ENCODE measurements at regions not wholly inside any gene's neighbourhood (a gene's known extent, or its start where the extent isn't known, plus 50 kb on each side); places are given as distances from the start of the nearest gene placed in this dataset.

DNA sequence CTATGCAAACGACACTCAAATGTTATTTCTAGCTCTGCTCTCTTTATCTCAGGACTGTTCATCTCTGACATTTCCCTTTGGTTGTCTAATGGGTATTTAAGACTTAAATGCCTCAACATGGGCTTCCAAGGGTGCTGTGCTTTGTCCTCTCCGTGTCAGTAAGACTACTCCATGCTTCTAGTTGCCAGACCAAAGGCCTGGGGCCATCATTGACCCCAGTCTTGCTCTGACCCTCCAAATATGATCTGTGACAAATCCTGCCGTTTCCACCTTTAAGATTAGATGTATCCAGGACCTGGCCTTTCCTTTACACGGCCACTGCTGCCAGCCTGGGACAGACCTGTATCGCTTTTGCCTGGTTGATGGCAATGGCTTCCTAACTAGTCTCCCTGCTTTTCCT is 126.3 kb upstream of the DYRK2 start:
- no peak for DNase-seq
- Histone ChIP-seq H2BK20ac (ENCODE audit: low read depth, low read length, poor library complexity, severe bottlenecking) (no peak overlapping the region), H3K14ac (ENCODE audit: insufficient read depth, low read length) (no peak overlapping the region), H3K4ac (ENCODE audit: low read depth, low read length) (no peak overlapping the region), H2BK5ac (ENCODE audit: insufficient read length, low read length) (no peak overlapping the region), H3K9me3 (ENCODE audit: control insufficient read depth, low read depth, low read length) (no peaks in the 10 kb centered on the region), H3K27ac (ENCODE audit: insufficient read length, low read depth, low read length) (no peak overlapping the region), H2AFZ (ENCODE audit: low read length) (no peak overlapping the region), H3K9ac (ENCODE audit: extremely low read depth, insufficient read length, low read length) (no peak overlapping the region), H2BK120ac (ENCODE audit: low read depth, low read length, poor library complexity, severe bottlenecking) (no peak overlapping the region), H2BK15ac (ENCODE audit: low read depth, low read length) (0 out of 2 replicates have a peak overlapping the region, but pooled peaks have one; percentile 20), H3T11ph (ENCODE audit: low read length) (no peak overlapping the region), H3K79me1 (ENCODE audit: insufficient read depth, low read depth, low read length, poor library complexity, severe bottlenecking) (no peaks in the 10 kb centered on the region), H3K23me2 (ENCODE audit: insufficient read length, low read depth, low read length, poor library complexity, severe bottlenecking) (no peaks in the 10 kb centered on the region), H3K4me1 (ENCODE audit: insufficient read depth, low read length) (peaks cover 12% of the 10 kb centered on the region; the same call in 1 of the 2 replicates), H3K18ac (ENCODE audit: insufficient read length, low read depth, low read length) (no peak overlapping the region), H4K20me1 (ENCODE audit: control insufficient read depth, insufficient read depth, insufficient read length) (no peaks in the 10 kb centered on the region), H2BK12ac (ENCODE audit: insufficient read length, low read depth, low read length) (no peak overlapping the region), H3K4me2 (ENCODE audit: insufficient read depth, insufficient read length, low read length) (no peak overlapping the region), H3K23ac (ENCODE audit: insufficient read length, low read depth, low read length) (no peak overlapping the region), H3K79me2 (ENCODE audit: insufficient read depth, low read length) (no peaks in the 10 kb centered on the region), H4K8ac (replicated peaks; ENCODE audit: insufficient read length, low read depth, low read length) (no peak overlapping the region), H4K91ac (ENCODE audit: insufficient read length, low read depth, low read length) (no peak overlapping the region), H4K5ac (ENCODE audit: insufficient read length, low read depth, low read length) (no peak overlapping the region), H3K27me3 (ENCODE audit: insufficient read depth, low read length) (no peaks in the 10 kb centered on the region), H3K56ac (ENCODE audit: insufficient read length, low read depth, low read length) (no peak overlapping the region), H2AK5ac (ENCODE audit: insufficient read length, low read length) (no peak overlapping the region)
- no peaks in the 10 kb centered on the region for H3K9me3 Mint-ChIP-seq
- no CpG with 5 or more reads among the region's 5 CpGs for WGBS (ENCODE audit: extremely low coverage, insufficient read length, low lambda C conversion rate)
- H3K36me3 Mint-ChIP-seq (ENCODE audit: insufficient read depth in 1 of 3, low read depth in 3 of 3) = no peaks in the 10 kb centered on the region
- TF ChIP-seq, protein P1, sequence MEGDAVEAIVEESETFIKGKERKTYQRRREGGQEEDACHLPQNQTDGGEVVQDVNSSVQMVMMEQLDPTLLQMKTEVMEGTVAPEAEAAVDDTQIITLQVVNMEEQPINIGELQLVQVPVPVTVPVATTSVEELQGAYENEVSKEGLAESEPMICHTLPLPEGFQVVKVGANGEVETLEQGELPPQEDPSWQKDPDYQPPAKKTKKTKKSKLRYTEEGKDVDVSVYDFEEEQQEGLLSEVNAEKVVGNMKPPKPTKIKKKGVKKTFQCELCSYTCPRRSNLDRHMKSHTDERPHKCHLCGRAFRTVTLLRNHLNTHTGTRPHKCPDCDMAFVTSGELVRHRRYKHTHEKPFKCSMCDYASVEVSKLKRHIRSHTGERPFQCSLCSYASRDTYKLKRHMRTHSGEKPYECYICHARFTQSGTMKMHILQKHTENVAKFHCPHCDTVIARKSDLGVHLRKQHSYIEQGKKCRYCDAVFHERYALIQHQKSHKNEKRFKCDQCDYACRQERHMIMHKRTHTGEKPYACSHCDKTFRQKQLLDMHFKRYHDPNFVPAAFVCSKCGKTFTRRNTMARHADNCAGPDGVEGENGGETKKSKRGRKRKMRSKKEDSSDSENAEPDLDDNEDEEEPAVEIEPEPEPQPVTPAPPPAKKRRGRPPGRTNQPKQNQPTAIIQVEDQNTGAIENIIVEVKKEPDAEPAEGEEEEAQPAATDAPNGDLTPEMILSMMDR (conservative IDR thresholded peaks at IDR 0.05) = no peak
- no peak overlapping the region; a peak in 1 of 5 replicates for H3K4me3 Mint-ChIP-seq
- peaks cover 55 to 67% of the 10 kb centered on the region in 2 experiments for H3K4me1 Mint-ChIP-seq
- H3K27me3 Mint-ChIP-seq (ENCODE audit: low read depth) = no peaks in the 10 kb centered on the region; the same call in 1 of the 2 replicates
- no peak overlapping the region for H3K27ac Mint-ChIP-seq
